ENCODE measurements at regions not wholly inside any gene's neighbourhood (a gene's known extent, or its start where the extent isn't known, plus 50 kb on each side); places are given as distances from the start of the nearest gene placed in this dataset.

- H3K9me3 ChIP-seq = no peaks in the 10 kb centered on the region
- no peak for DNase-seq
- H3K4me3 ChIP-seq = no peak overlapping the region
- H3K27ac ChIP-seq = no peak overlapping the region
- H3K36me3 ChIP-seq = no peaks in the 10 kb centered on the region
- H3K27me3 ChIP-seq = no peaks in the 10 kb centered on the region
- no peak for FAIRE-seq
- intact Hi-C loops (cut with DNase I) = no loop called here
- H3K4me1 ChIP-seq = no peaks in the 10 kb centered on the region
- 86 to 90% methylated on average over 1 of the region's 1 CpG for WGBS, 2 donors
- no peak for TF ChIP-seq CTCF (IDR thresholded peaks at IDR 0.05)
- ATAC-seq = no peak
Observed at GRCh38 chr11:103548838-103549237, 439.6 kb downstream of the DYNC2H1 start.

- no peak for FAIRE-seq
- intact Hi-C loops (cut with DNase I) = no loop called here
- Histone ChIP-seq H3K36me3 (no peaks in the 10 kb centered on the region), H3K4me3 (no peak overlapping the region), H3K27ac (no peak overlapping the region), H3K9me3 (no peaks in the 10 kb centered on the region), H3K4me1 (no peaks in the 10 kb centered on the region), H3K27me3 (no peaks in the 10 kb centered on the region)
- no peak for DNase-seq
- TF ChIP-seq CTCF (IDR thresholded peaks at IDR 0.05) = no peak
- ATAC-seq = no peak
- WGBS, 2 donors = 60 to 88% methylated on average over 1 of the region's 1 CpG
Observed at GRCh38 chr11:103550811-103551210, 441.6 kb downstream of the DYNC2H1 start.

- H3K4me1 ChIP-seq = no peaks in the 10 kb centered on the region
- H3K9me3 ChIP-seq = no peaks in the 10 kb centered on the region
- no peak overlapping the region for H3K27ac ChIP-seq
- DNase-seq = no peak
- H3K36me3 ChIP-seq = no peaks in the 10 kb centered on the region
- H3K4me3 ChIP-seq = no peak overlapping the region
- FAIRE-seq = no peak
- ATAC-seq = no peak
- TF ChIP-seq CTCF (IDR thresholded peaks at IDR 0.05) = no peak
- intact Hi-C loops (cut with DNase I) = no loop called here
- 74 to 80% methylated on average over 5 of the region's 5 CpGs for WGBS, 2 donors
- H3K27me3 ChIP-seq = no peaks in the 10 kb centered on the region
Observed at GRCh38 chr11:103552086-103552485, 442.9 kb downstream of the DYNC2H1 start.

GRCh38 chr11:103556171-103556570 is 446.9 kb downstream of the DYNC2H1 start:
- DNase-seq (no peak), ATAC-seq (no peak), FAIRE-seq (no peak)
- WGBS, 2 donors = 52 to 58% methylated on average over 3 of the region's 3 CpGs
- Histone ChIP-seq H3K27ac (no peak overlapping the region), H3K36me3 (no peaks in the 10 kb centered on the region), H3K4me1 (no peaks in the 10 kb centered on the region), H3K4me3 (no peak overlapping the region), H3K9me3 (no peaks in the 10 kb centered on the region), H3K27me3 (no peaks in the 10 kb centered on the region)
- intact Hi-C loops (cut with DNase I) = no loop called here
- TF ChIP-seq CTCF (IDR thresholded peaks at IDR 0.05) = no peak

GRCh38 chr11:103566116-103566515 is 456.9 kb downstream of the DYNC2H1 start:
- no peaks in the 10 kb centered on the region for H3K36me3 ChIP-seq
- intact Hi-C loops (cut with DNase I) = no loop called here
- no peaks in the 10 kb centered on the region for H3K4me1 ChIP-seq
- DNase-seq (no peak), FAIRE-seq (no peak), ATAC-seq (no peak)
- H3K9me3 ChIP-seq = no peaks in the 10 kb centered on the region
- 55 to 63% methylated on average over 4 of the region's 4 CpGs for WGBS, 2 donors
- H3K4me3 ChIP-seq = no peak overlapping the region
- TF ChIP-seq CTCF (IDR thresholded peaks at IDR 0.05) = no peak
- H3K27me3 ChIP-seq = no peaks in the 10 kb centered on the region
- H3K27ac ChIP-seq = no peak overlapping the region

Measured in pancreas (tissue), 10 donors.